ENCODE measurements at regions not wholly inside any gene's neighbourhood (a gene's known extent, or its start where the extent isn't known, plus 50 kb on each side); places are given as distances from the start of the nearest gene placed in this dataset.

DNA sequence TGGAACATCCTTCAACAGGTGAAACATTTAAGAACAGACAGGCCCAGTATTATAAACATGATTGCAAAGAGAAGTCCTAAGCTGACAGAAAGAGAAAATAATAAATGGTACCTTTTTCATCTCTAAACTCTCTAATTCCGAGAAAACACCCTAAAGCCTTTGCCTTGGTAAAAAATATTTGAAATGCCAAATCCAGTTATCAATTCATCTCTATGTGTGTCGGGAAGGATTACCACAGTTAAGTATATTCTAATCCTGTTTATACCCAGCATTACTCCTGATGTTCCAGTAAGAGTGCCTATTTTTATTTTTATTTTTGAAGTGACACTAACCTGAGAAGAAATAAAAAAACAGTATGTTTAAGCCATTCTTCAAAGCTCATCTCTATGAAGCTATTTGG, 219.3 kb upstream of the NANOGP8 start:
- intact Hi-C loops (cut with DNase I), result no loop called here
- DNase-seq (no peak), ATAC-seq (no peak)
- WGBS, 2 donors, result 86 to 88% methylated on average over 2 of the region's 2 CpGs
- Histone ChIP-seq H3K27ac (no peak overlapping the region), H3K36me3 (no peaks in the 10 kb centered on the region), H3K27me3 (no peaks in the 10 kb centered on the region), H3K9me3 (no peaks in the 10 kb centered on the region), H3K4me1 (peaks cover 0 to 37% (median 26%) of the 10 kb centered on the region in 9 donors), H3K4me3 (no peak overlapping the region)
- no peak for TF ChIP-seq CTCF (IDR thresholded peaks at IDR 0.05)

DNA sequence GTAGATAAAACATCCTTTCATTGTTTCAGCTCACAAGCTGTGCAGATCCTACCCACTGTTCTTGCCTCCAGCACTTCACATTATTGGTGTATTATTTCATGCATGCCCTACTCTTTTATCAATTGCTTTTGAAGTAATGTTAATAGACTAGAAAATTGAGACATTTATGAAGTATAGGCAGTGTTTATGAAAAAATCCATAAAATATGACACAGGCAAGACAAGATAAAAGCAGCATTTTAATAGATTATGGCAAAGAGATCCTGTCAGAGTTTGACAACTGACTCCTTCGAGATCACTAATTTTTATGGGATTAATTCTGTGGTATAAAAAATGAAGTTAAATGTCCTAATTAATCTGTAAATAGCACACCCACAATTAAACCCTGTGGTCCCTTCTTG, 217.2 kb upstream of the NANOGP8 start:
- H3K27ac ChIP-seq, result no peak overlapping the region
- no peaks in the 10 kb centered on the region for H3K27me3 ChIP-seq
- no peak for ATAC-seq
- no peaks in the 10 kb centered on the region for H3K9me3 ChIP-seq
- no peak overlapping the region for H3K4me3 ChIP-seq
- DNase-seq, result no peak
- H3K4me1 ChIP-seq, result peaks cover 0 to 24% (median 17%) of the 10 kb centered on the region in 9 donors
- intact Hi-C loops (cut with DNase I), result no loop called here
- 89 to 96% methylated on average over 1 of the region's 1 CpG for WGBS, 2 donors
- no peak for TF ChIP-seq CTCF (IDR thresholded peaks at IDR 0.05)
- H3K36me3 ChIP-seq, result no peaks in the 10 kb centered on the region

DNA sequence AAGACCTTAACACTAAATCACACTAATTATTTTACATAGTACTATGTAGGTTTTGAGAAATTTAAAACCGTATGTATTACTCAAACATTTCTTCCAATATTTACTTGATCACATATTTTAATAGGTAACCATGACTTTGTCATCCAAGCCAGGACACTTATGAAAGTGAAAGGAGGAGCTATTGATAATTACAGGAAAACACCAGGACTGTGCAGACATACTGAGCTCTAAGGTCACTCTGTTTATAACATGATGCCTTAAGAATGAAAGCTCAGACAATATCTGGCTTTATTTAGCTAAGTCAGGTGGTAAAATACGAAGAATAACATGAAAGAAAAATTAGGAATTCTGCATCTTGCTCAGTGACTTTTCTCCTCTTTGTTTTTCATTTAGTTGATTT, 216.0 kb upstream of the NANOGP8 start:
- WGBS, 2 donors, result 86 to 89% methylated on average over 2 of the region's 2 CpGs
- no peak for TF ChIP-seq CTCF (IDR thresholded peaks at IDR 0.05)
- Histone ChIP-seq H3K27me3 (no peaks in the 10 kb centered on the region), H3K9me3 (no peaks in the 10 kb centered on the region), H3K4me1 (peaks cover 0 to 12% (median 4%) of the 10 kb centered on the region in 9 donors), H3K4me3 (no peak overlapping the region), H3K27ac (no peak overlapping the region), H3K36me3 (no peaks in the 10 kb centered on the region)
- no peak for DNase-seq
- intact Hi-C loops (cut with DNase I), result no loop called here
- no peak for ATAC-seq

DNA sequence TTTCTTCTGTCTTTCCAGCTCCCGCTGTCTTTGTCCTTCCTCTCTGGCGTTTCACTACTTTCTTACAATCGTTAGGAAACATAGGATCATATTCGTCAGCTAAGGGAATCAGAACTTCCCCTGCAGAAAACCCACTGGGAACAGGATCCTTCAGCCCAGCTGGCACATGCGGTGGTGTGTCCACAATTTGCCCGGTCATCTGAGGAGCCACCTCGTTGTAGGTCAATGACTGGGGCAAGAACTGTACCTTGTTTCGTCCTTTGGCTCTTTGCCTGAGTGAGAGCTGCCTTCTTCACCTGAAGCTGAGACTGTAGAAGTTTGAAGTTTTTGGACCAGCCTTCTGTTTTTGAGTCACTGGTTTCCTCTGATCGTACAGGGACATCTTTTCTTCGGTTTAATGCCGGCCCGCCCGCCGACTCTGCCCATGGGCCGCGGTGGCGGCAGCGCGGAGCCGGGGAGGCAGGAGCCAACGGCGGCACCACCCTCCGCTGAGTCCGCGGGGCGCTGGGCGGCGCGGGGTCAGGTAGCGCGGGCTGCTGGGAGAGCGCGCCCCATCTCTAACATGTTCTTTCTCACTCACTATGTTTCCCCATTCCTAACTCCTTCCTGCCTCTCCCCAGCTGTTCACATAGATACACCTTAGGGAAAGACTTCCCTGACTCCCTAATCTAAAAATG, 214.1 kb upstream of the NANOGP8 start:
- intact Hi-C loops (cut with DNase I), result no loop called here
- ATAC-seq (no peak), DNase-seq (no peak)
- H3K36me3 ChIP-seq, result no peaks in the 10 kb centered on the region
- H3K27ac ChIP-seq, result no peak overlapping the region
- TF ChIP-seq CTCF (IDR thresholded peaks at IDR 0.05), result no peak
- no peaks in the 10 kb centered on the region for H3K27me3 ChIP-seq
- H3K4me1 ChIP-seq, result no peaks in the 10 kb centered on the region
- no peak overlapping the region for H3K4me3 ChIP-seq
- 97 to 99% methylated on average over 33 of the region's 33 CpGs for WGBS, 2 donors
- no peaks in the 10 kb centered on the region for H3K9me3 ChIP-seq

All from heart right ventricle (tissue), 16 donors.